ENCODE measurements at regions not wholly inside any gene's neighbourhood (a gene's known extent, or its start where the extent isn't known, plus 50 kb on each side); places are given as distances from the start of the nearest gene placed in this dataset.
"Not testable (repeated sequence)": the region's sequence is repeated elsewhere in the genome, so short reads cannot be mapped to it uniquely, and the experiment has no call there.

GRCh38 chr14:103192861-103193260, 69.6 kb downstream of the TNFAIP2 start:
- not testable (repeated sequence) for TF ChIP-seq CTCF, POLR2A (IDR thresholded peaks at IDR 0.05)
